GM12872 (cell line): ENCODE measurements at regions not wholly inside any gene's neighbourhood (a gene's known extent, or its start where the extent isn't known, plus 50 kb on each side); places are given as distances from the start of the nearest gene placed in this dataset.

Experiments
- TF ChIP-seq, protein P1 (sequence below): IDR thresholded peaks from 3 replicates; pipeline ENCODE4 v1.5.1; 2011; ENCODE audit warnings: low read depth, mild to moderate bottlenecking, low read length, moderate library complexity; ENCODE audit not compliant: insufficient read depth

DNA sequence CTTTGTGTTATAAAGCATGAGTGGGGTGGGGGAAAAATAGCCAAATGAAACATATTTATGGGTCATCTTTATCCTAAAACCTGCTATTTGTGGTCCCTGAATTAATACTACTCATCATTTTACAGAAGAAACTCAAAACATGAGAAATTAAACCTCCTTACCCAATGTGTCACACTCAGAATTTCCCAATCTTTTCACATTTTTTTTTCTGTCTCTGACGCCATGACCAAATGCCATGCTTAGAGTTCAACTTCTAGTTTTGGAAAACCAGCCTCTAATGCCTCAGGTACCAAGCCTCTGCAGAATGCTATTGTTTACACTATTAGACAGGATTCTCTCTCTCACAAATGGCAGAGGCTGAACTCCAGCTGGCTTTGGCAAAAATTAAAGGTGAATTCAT, 505.5 kb upstream of the WWC1 start:
- TF ChIP-seq, protein P1, sequence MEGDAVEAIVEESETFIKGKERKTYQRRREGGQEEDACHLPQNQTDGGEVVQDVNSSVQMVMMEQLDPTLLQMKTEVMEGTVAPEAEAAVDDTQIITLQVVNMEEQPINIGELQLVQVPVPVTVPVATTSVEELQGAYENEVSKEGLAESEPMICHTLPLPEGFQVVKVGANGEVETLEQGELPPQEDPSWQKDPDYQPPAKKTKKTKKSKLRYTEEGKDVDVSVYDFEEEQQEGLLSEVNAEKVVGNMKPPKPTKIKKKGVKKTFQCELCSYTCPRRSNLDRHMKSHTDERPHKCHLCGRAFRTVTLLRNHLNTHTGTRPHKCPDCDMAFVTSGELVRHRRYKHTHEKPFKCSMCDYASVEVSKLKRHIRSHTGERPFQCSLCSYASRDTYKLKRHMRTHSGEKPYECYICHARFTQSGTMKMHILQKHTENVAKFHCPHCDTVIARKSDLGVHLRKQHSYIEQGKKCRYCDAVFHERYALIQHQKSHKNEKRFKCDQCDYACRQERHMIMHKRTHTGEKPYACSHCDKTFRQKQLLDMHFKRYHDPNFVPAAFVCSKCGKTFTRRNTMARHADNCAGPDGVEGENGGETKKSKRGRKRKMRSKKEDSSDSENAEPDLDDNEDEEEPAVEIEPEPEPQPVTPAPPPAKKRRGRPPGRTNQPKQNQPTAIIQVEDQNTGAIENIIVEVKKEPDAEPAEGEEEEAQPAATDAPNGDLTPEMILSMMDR = no peak

DNA sequence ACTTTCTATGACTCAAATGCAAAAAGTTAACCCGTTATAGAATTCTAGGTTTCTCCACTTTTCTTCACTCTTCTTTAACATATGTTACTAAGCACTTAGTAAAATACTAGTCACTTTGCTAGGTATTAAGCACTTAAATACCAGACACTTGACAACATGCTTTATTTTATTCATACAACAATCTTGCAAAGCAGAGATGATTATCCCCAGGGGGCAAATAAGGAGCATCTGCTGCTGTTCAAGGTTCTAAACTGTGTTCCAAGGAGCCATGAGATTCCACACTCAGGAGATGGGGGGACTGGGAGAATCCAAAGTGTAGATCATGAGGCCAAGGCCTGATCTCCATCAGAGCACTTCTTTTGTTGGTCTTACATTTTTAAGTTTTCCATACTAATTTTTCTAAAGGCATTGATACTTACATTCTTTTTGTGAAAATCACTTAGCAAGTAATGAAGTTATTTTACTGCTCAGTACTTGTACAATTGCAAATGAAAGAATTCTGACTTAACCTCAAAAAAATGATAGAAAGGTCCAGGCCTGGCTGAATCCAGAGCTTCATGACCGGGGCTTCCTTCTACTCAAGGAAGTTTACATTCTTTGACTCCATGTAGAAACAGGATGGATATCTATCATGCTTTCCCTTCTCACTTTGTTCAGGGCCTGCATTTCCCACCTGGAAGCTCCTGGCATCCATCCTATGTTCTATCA, 504.4 kb upstream of the WWC1 start:
- TF ChIP-seq, protein P1 = no peak

DNA sequence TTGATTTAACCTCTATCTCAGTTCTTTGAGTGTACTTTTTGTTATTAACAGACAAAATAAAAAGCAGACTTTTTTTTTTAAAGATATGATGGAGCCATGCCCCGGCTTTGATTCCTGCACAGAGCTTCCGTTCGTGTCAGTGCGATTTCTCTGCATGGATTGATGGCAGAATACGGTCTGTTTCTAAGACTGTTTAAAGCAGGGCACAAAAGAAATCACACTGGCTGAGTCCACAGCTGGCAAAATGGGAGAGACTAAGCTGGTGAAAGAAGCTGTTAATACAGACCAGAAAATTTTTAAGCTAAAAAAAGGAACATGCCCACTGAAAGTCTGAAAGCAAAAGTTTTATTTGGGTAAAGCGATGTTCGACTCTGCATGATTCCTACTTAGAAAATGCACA, 501.4 kb upstream of the WWC1 start:
- TF ChIP-seq, protein P1 = no peak

DNA sequence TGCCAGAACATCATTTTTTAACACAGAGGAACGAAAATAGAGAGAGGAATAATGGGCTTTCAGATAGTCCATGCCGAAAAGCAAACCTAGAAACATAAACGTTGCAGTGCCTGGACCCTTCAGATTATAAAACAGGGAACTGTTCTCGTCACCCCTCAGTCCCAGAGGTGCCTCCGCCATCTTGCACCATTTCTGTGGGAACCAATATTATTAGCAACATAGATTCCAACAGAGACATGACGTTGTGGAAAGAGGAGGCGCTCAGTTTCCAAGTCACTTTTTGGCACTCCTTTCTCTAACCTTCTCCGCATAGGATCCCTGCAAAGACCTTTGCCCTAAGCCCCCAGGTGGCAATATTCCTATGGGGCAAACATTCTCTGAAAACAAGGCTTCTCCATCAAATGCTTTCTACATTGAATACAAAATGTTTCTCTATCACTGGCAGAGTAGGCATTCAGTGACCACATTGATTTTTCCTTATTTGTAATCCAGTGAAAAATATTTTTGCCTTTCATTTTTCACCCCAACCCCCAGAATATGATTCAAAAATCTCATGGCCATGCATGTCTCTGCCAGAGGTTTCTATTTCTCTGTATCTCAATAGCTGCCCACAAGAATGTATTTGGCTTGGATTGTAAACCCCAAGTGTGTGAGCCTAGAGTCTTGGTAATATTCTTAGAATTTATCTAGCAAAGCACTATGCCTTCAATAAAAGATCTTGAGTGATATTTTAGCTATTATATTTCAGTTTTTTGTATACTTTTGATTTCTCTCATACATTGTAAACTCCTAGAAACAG, 500.8 kb upstream of the WWC1 start:
- TF ChIP-seq, protein P1 = no peak

DNA sequence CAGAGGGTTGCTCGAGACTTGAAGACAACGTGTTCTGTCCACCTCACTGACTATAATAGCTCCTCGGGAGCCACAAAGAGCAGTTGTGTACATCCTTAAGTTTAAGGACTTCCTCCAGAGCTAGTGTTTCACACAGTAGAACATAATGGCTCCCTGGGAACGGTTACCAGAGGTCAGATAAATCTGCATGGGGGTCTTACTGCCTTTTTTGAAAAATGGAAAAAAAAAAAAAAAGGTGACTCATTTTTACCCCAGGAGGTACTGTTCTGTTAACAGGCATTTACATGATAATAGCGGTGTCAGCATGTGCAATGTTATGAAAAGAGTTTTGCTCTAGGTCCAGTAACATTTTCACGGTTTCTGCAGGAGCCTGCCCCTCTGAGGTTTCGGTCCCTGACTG, 498.9 kb upstream of the WWC1 start:
- TF ChIP-seq, protein P1 = no peak

DNA sequence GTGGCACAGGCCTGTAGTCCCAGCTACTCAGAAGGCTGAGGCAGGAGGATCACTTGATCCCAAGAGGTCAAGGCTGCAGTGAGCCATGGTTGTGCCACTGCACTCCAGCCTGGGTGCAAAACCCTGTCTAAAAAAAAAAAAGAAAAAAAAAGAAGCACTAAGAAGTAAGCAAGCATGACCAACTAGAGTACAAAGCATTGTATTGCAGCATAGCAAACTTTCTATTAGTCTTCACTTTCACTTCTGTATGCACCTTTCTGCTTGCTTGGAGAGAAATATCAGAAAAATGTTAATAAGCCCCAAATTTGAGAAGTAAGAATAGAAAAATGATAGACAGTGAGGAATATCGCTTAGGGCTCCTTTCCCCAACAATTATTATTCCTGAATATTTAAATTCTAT, 497.7 kb upstream of the WWC1 start:
- TF ChIP-seq, protein P1 = no peak

DNA sequence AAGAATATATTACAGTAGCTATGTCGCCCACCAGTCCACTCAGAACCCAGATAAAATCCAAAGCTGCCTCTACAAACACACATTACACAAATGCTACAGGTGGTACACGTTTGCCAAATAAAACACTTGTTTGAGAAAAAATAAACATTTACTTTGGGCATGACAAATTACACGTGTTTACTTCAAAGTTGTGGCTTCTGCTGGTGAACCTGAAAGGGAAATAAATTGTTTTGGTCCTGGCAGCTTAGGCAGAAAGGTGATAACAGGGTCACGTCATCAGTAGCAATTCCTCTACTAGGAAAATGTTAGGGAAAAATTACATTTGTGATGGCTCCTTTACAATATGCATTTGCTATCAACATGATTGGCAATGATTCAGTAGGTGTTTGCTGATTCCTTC, 497.3 kb upstream of the WWC1 start:
- TF ChIP-seq, protein P1 = no peak
